ENCODE measurements at regions not wholly inside any gene's neighbourhood (a gene's known extent, or its start where the extent isn't known, plus 50 kb on each side); places are given as distances from the start of the nearest gene placed in this dataset.
"Not testable (repeated sequence)": the region's sequence is repeated elsewhere in the genome, so short reads cannot be mapped to it uniquely, and the experiment has no call there.

- no peak for DNase-seq (ENCODE audit: low spot score)
Observed at GRCh38 chr22:19599626-19600243, 75.5 kb upstream of the CLDN5 start.

GRCh38 chr22:19603346-19603745 is 79.1 kb upstream of the CLDN5 start:
- not testable (repeated sequence) for DNase-seq (ENCODE audit: low spot score)

- no peak for DNase-seq (ENCODE audit: low spot score)
Observed at GRCh38 chr22:19603767-19604166, 79.6 kb upstream of the CLDN5 start.

DNA sequence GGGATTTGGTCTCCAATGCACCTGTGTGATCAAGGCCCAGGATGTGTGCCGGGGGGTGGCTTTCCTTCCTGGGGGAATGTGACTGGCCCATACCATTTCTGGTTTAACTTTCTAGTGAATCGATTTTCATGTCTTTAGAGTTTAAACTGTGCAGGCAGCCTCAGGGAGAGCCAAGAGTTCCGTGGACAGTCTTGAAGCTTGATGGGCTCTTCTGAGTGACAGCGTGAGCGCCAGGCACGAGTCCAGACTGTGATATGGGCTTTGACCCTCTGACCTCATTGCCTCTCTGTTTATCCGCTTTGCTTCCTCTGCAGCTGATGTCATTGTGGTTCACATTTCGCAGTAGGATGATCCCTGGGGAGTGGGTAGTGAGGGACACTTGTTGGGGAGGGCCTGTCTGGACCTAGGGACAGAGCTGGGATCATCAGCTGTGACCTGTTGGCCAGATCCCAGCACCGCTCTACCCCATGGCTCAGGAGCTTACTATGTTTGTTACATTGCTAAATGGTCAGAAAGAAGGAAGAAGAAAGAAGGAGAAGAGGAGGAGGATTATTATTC is 80.6 kb upstream of the CLDN5 start:
- DNase-seq (ENCODE audit: low spot score): no peak

DNA sequence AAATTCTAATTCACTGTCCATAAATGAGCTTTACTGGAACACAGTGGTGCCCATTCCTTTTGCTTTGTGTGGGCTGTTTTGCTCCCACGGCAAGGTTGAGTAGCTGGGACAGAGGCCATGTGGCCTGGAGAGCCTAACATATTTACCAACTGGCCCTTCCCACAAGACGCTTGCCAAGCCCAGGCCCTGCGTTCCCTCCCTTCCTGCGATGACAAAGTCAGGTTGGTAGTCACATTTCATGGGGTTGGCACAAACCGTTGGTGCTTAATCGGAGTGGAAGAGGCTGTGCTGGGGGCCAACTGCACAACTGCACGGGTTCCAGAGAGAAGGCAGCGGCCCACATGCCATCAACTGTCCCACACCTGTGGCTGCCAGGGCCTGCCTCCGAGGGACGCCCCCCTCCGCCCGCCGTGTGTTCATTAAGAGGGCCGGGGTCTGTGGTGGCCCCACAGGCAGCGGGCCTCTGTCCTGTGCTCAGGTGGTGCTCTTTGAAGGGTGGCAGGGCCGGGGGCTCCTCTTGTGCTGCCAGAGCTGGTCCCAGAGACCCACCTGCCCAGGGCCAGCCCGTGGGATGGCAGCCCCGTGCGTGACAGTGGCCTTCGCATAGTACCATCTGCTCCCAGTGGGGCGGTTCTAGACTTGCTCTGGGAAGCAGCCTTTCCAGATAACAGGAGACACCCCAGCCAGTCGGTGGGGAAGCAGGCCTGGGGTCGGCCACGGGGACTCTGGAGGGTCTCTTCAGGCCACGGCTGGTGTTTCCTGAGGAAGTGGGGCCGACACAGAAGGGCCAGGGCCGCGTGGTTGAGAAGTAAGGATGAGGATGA is 81.5 kb upstream of the CLDN5 start:
- DNase-seq (ENCODE audit: low spot score): no peak

DNA sequence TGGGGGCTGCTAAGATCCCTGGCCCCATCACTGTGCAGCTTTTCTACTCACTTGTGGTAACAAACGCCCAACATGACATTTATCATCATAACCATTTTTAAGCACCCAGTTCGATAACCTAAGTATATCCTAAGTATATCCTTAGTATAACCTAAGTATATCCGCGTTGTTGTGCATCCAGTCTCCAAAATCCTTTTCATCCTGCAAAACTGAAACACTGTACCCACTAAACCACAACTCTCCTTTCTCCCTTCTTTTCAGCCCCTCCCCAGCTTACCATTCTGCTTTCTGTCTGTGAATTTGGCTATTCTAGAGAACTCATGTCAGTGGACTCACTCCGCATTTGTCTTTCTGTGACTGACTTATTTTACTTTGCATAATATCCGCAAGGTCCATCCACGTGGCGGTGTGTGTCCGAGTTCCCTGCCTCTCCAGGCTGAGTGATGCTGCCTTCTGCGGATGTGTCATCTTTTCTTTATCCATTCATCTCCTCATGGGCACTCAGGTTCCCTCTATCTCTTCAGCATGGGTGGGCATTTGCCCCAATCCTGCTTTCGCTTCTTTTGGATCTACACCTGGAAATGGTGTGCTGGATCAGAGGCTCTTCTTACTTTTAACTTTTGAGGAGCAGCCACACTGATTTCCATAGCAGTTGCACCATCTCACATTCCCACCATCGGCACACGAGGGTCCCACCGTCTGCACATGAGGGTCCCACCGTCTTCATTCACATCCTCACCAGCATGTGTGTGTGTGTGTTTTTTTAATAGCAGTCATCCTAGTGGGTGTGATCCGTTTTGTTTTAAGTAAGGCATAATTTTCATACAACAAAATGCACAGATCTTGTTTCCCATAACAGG is 82.4 kb upstream of the CLDN5 start:
- DNase-seq (ENCODE audit: low spot score): no peak

DNA sequence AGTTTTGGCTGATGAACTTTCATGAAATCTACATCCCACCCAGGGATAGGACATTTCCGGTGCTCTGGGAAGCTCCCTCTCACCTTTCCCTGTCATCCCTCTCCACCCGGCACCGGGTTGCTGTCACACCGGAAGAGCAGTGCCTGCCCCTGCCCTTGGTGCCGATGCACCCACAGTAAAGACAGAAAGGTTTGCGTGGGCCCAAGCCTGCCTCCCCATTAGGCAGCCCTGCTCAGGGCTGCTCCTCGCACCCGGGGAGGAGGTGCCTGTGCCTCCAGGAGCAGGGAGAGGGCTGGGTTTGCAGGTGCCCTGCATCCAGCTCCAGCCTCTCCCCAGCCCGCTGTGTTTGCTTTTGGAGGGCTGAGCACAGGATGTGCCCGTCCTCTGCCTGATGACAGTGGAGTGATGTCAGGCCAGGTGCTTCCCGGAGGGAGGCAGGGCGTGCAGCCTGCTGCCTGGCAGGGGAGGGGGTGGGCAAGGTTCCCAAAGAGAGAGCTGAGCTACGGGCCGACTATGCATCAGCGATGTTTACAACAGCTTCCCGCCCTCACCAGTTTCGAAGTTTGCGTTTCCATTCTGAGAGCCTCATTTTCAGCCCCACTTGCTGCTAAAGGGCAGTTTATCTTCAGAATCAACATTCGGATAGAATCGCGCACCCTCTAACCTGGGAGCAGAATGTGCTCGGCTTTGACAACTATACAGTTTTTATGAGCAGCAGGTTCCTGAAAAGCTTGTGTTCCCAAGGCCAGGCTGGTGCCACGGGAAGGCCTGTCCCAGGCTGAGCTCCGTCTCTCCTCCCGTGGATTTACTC is 83.2 kb upstream of the CLDN5 start:
- DNase-seq (ENCODE audit: low spot score): peak; percentile 44

GRCh38 chr22:19608003-19608690 is 83.9 kb upstream of the CLDN5 start:
- no peak for DNase-seq (ENCODE audit: low spot score)

- not testable (repeated sequence) for DNase-seq (ENCODE audit: low spot score)
Observed at GRCh38 chr22:19609753-19610152, 85.5 kb upstream of the CLDN5 start.

DNA sequence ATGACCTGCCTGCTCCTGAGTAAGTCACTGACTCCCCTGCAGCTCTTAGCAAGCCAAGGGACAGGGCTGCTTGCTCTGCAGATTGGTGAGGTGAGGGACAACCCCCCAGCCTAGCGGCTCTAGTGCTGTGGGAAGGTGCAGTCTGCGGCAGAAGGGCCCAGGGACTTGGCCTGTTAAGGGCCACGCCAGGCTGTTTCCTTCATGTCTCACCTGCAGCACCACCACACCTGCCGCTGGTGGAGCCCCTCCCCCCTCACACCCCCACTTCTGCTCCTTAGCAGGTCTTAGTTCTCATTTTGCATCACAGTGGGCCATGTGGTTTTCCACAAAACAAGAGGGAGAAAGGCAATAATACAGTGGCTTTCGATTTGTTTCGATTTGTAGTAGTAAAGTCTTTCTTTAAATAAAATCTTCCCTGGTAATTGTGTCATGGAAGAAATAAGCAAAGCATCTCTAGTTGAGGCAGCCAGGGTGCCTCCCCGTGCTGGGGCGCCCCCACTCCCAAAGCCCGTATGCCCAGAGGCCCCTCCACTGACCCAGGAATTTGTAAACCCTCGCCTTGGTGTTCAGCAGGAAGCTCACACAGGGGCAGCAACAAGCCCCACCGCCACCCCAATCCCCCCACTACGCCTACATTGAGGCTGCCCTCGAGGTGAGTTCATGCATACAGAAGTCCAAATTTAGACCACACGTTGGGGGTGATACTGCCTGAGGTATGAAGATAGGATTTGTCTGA is 86.5 kb upstream of the CLDN5 start:
- DNase-seq (ENCODE audit: low spot score): no peak

DNA sequence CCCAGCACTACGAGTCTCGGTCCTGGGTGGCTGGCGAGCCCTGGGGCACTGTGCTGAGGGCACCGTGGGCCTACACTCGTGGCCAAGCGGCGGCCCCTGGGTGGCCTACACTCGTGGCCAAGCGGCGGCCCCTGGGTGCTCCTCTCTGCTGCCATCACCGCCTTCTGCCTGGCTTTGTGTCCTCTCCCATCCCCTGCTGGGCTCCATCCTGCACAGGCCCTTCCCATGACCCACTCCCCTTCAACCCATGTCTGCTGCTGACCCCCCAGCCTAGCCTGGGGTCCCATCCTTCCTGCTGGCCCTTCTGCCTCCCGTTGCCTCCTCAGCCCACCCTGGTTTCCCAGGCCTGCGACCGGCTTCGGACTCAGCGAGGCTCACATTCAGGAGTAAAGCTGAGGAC is 87.4 kb upstream of the CLDN5 start:
- no peak for DNase-seq (ENCODE audit: low spot score)

GRCh38 chr22:19612866-19613572 is 88.8 kb upstream of the CLDN5 start:
- no peak for DNase-seq (ENCODE audit: low spot score)

DNA sequence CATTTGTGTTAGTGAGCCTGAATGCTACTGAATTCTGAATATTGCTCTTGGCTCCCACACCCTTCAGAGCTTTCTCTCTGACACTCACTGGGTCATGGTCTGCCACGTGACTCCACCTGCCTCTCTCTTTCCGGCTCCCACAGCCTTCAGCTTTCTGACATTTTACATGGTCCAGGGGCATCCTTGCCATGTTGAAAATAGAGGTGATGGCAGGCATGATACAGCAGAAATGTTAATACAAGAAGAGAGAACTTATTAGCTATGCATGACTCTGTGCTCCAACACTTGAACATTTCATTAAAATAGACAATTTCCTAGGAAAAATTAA is 90.3 kb upstream of the CLDN5 start:
- no peak for DNase-seq (ENCODE audit: low spot score)

DNA sequence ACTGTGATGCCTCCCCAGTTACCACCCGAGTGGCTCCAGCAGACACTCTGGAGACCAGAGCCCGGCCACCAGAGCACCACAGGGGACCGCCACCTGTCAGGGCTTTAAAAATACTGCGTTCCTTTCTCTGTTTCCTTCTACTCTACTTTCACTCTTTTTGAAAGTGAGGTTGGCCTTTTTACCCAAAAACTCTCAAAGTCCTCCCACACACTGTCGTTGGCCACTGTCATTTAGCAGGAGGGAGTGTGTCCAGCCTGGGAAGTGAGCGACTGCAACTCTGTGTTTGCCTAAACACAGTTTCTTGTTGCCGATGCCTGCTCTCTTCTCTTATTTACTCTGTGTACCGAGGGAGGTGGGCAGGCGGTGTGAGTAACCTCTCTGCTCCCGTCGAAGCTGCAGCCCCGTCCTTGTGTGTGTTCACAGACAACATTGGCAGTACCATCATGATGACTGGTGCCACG is 90.8 kb upstream of the CLDN5 start:
- no peak for DNase-seq (ENCODE audit: low spot score)

GRCh38 chr22:19615867-19616581 is 91.8 kb upstream of the CLDN5 start:
- no peak for DNase-seq (ENCODE audit: low spot score)

GRCh38 chr22:19619144-19620009 is 94.9 kb upstream of the SEPTIN5 start:
- no peak for DNase-seq (ENCODE audit: low spot score)

GRCh38 chr22:19620742-19621371 is 93.4 kb upstream of the SEPTIN5 start:
- DNase-seq (ENCODE audit: low spot score): no peak

Measured in kidney capillary endothelial cell (primary cell).